ENCODE measurements at regions not wholly inside any gene's neighbourhood (a gene's known extent, or its start where the extent isn't known, plus 50 kb on each side); places are given as distances from the start of the nearest gene placed in this dataset.

DNA sequence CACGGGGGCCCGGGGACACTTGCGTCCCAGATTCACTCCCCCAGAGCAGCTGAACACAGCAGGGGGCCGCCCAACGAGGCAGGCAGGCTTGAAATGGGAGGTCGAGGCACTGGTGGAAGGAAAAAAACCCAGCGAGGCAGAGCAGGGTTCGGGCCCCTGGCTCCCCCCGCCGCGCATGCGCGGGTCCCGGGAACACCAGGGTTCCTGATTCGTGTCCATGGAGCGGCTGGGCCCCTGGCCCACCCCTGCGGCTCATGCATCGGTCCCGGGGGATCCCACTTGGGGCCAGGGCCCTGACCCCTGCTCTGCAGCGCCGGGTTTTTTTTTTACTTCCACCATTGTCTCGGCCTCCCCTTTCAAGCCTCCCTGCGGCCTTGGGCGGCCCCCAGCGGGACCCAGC, 321.5 kb downstream of the ALG10 start:
- Histone ChIP-seq H3K36me3 (no peaks in the 10 kb centered on the region), H3K9me3 (peaks cover 0 to 33% (median 0%) of the 10 kb centered on the region in 12 donors), H3K4me3 (no peak overlapping the region), H3K4me1 (no peaks in the 10 kb centered on the region), H3K27me3 (peaks cover 0 to 65% (median 3%) of the 10 kb centered on the region in 9 donors), H3K27ac (no peak overlapping the region)
- no peak for DNase-seq
- no peak for ATAC-seq
- intact Hi-C loops (cut with DNase I), result no loop called here
- TF ChIP-seq POLR2A (IDR thresholded peaks at IDR 0.05), result no peak
- TF ChIP-seq, protein P1, sequence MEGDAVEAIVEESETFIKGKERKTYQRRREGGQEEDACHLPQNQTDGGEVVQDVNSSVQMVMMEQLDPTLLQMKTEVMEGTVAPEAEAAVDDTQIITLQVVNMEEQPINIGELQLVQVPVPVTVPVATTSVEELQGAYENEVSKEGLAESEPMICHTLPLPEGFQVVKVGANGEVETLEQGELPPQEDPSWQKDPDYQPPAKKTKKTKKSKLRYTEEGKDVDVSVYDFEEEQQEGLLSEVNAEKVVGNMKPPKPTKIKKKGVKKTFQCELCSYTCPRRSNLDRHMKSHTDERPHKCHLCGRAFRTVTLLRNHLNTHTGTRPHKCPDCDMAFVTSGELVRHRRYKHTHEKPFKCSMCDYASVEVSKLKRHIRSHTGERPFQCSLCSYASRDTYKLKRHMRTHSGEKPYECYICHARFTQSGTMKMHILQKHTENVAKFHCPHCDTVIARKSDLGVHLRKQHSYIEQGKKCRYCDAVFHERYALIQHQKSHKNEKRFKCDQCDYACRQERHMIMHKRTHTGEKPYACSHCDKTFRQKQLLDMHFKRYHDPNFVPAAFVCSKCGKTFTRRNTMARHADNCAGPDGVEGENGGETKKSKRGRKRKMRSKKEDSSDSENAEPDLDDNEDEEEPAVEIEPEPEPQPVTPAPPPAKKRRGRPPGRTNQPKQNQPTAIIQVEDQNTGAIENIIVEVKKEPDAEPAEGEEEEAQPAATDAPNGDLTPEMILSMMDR (IDR thresholded peaks at IDR 0.05), result no peak
- WGBS, 4 donors, result 58 to 69% (median 65%) methylated on average over 24 to 25 of the region's 25 CpGs

DNA sequence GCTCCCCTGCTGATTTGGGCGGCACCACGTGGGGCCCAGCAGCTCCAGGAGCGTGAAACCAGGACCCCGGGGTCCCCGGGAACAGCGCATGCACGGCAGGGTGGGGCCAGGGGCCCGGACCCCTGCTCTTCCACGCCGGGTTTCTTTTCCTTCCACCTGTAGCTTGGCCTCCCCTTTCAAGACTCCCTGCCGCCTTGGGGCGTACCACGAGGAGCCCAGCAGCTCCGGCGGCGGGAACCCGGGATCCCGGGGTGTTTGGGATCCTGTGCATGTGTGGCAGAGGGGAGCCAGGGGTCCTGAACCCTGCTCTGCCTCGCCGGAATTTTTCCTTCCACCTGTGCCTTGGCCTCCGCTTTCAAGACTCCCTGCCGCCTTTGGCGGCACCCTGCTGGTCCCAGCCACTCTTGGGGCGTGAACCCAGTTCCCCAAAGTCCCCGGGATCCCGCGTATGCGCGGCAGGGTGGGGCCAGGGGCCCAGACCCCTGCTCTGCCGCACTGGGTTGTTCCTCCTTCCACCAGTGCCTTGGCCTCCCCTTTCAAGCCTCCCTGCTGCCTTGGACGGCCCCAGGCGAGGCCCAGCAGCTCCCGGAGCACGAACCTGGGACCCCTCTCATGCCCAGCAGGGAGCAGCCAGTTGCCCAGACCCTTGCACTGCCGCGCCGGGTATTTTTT, 322.7 kb downstream of the ALG10 start:
- Histone ChIP-seq H3K27me3 (peaks cover 0 to 58% (median 3%) of the 10 kb centered on the region in 9 donors), H3K27ac (no peak overlapping the region), H3K9me3 (peaks cover 0 to 44% (median 0%) of the 10 kb centered on the region in 12 donors), H3K36me3 (no peaks in the 10 kb centered on the region), H3K4me1 (no peaks in the 10 kb centered on the region), H3K4me3 (no peak overlapping the region)
- TF ChIP-seq, protein P1 (IDR thresholded peaks at IDR 0.05), result no peak
- TF ChIP-seq POLR2A (IDR thresholded peaks at IDR 0.05), result no peak
- no peak for DNase-seq
- 48 to 68% (median 62%) methylated on average over 36 to 37 of the region's 37 CpGs for WGBS, 4 donors
- ATAC-seq, result no peak
- intact Hi-C loops (cut with DNase I), result no loop called here

DNA sequence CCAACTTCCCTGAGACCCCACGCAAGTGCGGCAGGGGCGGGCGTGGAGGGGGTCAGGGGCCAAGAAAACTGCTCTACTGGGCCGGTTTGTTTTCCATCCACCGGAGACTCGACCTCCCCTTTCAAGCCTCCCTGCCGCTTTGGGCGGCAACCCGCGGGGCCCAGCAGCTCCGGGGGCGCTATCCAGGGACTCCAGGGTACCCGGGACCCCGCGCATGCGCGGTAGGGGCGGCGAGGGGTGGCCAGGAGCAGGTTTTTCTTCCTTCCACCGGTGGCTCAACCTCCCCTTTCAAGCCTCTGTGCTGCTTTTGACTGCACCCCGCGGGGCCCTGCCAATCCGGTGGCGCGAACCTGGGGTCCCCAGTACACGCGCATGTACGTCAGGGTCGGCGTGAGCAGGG, 323.5 kb downstream of the ALG10 start:
- Histone ChIP-seq H3K27ac (no peak overlapping the region), H3K4me1 (no peaks in the 10 kb centered on the region), H3K4me3 (no peak overlapping the region), H3K27me3 (peaks cover 0 to 58% (median 2%) of the 10 kb centered on the region in 9 donors), H3K9me3 (peaks cover 0 to 44% (median 0%) of the 10 kb centered on the region in 12 donors), H3K36me3 (no peaks in the 10 kb centered on the region)
- TF ChIP-seq POLR2A (IDR thresholded peaks at IDR 0.05), result no peak
- TF ChIP-seq, protein P1 (IDR thresholded peaks at IDR 0.05), result no peak
- intact Hi-C loops (cut with DNase I), result no loop called here
- WGBS, 4 donors, result 25 to 48% (median 43%) methylated on average over 11 to 31 of the region's 31 CpGs
- ATAC-seq, result no peak
- DNase-seq, result no peak

DNA sequence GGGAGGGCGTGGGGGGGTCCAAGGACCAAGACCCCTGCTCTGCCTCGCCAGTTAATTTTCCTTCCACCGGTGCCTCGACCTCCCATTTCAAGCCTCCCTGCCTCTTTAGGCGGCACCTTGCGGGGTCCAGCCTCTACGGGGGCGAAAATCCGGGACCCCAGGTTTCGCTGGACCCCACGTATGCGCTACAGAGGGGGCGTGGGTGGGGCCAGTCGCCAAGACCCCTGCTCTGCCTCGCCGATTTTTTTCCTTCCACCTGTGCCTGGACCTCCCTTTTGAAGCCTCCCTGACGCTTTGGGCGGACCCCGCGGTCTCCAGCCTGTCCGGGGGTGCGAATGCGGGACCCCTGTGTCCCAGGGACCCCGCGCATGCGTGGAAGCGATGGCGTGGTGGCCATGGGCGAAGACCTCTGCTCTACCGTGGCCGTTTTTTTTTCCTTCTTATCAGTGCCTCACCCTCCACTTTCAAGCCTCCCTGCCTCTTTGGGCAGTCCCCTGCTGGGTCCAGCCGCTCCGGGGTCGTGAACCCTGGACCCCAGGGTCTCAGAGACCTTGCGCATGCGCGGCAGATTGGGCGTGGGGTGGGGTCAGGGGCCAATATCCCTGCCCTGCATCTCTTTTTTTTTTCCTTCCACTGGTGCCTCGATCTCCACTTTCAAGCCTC, 324.2 kb downstream of the ALG10 start:
- Histone ChIP-seq H3K4me3 (no peak overlapping the region), H3K27me3 (peaks cover 0 to 61% (median 0%) of the 10 kb centered on the region in 9 donors), H3K9me3 (peaks cover 0 to 46% (median 0%) of the 10 kb centered on the region in 12 donors), H3K36me3 (no peaks in the 10 kb centered on the region), H3K4me1 (no peaks in the 10 kb centered on the region), H3K27ac (no peak overlapping the region)
- TF ChIP-seq, protein P1 (IDR thresholded peaks at IDR 0.05), result no peak
- TF ChIP-seq POLR2A (IDR thresholded peaks at IDR 0.05), result no peak
- ATAC-seq, result no peak
- 44 to 56% (median 52%) methylated on average over 39 of the region's 39 CpGs for WGBS, 4 donors
- intact Hi-C loops (cut with DNase I), result no loop called here
- no peak for DNase-seq
